Fibroblast of villous mesenchyme (primary cell): ENCODE measurements at regions not wholly inside any gene's neighbourhood (a gene's known extent, or its start where the extent isn't known, plus 50 kb on each side); places are given as distances from the start of the nearest gene placed in this dataset.
"Not testable (repeated sequence)": the region's sequence is repeated elsewhere in the genome, so short reads cannot be mapped to it uniquely, and the experiment has no call there.

ENCODE experiments used
- DNase-seq: peaks from one replicate; pipeline ENCODE4 v3.0.0-alpha.2; 2010; ENCODE audit warnings: low read depth
- H3K4me3 ChIP-seq: 2 replicates; pipeline ENCODE4 v1.5.1; 2011; ENCODE audit warnings: low read depth, mild to moderate bottlenecking, low read length
- TF ChIP-seq, protein P1 (sequence below): IDR thresholded peaks from 2 replicates; pipeline ENCODE4 v1.5.1; 2012; ENCODE audit warnings: low read depth, mild to moderate bottlenecking, low read length; ENCODE audit not compliant: insufficient read depth

DNA sequence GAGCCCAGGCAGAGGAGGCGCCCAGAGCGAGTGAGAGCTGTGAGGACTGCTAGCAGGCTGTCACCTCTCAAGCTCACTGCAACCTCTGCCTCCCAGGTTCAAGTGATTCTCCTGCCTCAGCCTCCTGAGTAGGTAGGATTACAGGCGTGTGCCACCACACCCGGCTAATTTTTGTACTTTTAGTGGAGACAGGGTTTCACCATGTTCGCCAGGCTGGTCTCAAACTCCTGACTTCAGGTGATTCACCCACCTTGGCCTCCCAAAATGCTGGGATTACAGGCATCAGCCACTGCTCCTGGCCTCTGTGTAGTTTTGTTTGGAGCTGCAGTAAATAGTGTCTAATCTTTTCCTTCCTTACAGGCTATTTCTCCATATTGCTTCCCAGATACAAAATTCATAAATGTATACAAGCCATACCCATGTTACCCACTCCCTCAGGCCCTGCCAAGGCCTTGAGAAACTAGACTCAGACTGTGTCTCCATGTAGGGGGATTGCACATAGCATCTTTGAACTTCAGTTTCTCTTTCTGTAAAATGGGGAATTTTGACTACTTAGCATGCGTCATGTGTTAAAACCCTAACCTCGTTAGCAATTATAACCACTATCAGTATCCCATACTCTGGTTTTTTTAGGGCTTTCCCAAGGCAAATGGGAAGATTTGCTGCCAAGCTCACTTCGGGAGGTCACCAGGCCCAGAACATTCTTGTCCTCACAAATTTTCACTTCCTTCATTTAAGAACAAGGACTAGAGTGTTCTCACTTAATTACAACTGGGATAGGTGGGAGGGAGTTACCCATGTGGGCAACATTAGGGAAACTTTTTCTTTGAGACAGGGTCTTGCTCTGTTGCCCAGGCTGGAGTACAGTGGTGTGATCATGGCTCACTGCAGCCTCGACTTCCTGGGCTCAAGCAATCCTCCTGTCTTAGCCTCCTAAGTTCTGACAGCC lies 67.3 kb upstream of the DDR1 start:
- no peak for DNase-seq
- no peak overlapping the region for H3K4me3 ChIP-seq
- TF ChIP-seq, protein P1, sequence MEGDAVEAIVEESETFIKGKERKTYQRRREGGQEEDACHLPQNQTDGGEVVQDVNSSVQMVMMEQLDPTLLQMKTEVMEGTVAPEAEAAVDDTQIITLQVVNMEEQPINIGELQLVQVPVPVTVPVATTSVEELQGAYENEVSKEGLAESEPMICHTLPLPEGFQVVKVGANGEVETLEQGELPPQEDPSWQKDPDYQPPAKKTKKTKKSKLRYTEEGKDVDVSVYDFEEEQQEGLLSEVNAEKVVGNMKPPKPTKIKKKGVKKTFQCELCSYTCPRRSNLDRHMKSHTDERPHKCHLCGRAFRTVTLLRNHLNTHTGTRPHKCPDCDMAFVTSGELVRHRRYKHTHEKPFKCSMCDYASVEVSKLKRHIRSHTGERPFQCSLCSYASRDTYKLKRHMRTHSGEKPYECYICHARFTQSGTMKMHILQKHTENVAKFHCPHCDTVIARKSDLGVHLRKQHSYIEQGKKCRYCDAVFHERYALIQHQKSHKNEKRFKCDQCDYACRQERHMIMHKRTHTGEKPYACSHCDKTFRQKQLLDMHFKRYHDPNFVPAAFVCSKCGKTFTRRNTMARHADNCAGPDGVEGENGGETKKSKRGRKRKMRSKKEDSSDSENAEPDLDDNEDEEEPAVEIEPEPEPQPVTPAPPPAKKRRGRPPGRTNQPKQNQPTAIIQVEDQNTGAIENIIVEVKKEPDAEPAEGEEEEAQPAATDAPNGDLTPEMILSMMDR, result no peak

DNA sequence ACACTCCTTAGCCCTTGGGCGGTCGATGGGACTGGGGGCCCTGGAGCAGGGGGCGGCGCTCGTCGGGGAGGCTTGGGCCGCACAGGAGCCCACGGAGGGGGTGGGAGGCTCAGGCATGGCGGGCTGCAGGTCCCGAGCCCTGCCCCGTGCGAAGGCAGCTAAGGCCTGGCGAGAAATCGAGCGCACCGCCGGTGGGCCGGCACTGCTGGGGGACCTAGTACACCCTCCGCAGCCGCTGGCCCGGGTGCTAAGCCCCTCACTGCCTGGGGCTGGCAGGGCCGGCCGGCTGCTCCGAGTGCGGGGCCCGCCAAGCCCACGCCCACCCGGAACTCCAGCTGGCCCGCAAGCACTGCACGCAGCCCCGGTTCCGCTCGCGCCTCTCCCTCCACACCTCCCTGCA lies 68.0 kb upstream of the DDR1 start:
- DNase-seq, H3K4me3 ChIP-seq: not testable (repeated sequence)

DNA sequence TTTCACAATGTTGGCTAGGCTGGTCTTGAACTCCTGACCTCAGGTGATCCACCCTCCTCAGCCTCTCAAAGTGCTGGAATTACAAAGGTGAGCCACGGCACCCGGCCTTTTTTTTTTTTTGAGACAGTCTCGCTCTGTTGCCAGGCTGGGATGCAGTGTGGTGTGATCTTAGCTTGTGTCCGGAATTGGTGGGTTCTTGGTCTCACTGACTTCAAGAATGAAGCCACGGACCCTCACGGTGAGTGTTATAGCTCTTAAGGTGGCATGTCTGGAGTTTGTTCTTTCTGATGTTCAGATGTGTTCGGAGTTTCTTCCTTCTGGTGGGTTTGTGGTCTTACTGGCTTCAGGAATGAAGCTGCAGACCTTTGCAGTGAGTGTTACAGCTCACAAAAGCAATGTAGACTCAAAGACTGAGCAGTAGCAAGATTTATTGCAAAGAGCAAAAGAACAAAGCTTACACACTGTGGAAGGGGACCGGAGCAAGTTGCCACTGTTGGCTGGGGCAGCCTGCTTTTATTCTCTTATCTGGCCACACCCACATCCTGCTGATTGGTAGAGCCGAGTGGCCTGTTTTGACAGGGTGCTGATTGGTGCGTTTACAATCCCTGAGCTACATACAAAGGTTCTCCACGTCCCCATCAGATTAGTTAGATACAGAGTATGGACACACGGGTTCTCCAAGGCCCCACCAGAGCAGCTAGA lies 69.1 kb upstream of the DDR1 start:
- not testable (repeated sequence) for H3K4me3 ChIP-seq, DNase-seq

DNA sequence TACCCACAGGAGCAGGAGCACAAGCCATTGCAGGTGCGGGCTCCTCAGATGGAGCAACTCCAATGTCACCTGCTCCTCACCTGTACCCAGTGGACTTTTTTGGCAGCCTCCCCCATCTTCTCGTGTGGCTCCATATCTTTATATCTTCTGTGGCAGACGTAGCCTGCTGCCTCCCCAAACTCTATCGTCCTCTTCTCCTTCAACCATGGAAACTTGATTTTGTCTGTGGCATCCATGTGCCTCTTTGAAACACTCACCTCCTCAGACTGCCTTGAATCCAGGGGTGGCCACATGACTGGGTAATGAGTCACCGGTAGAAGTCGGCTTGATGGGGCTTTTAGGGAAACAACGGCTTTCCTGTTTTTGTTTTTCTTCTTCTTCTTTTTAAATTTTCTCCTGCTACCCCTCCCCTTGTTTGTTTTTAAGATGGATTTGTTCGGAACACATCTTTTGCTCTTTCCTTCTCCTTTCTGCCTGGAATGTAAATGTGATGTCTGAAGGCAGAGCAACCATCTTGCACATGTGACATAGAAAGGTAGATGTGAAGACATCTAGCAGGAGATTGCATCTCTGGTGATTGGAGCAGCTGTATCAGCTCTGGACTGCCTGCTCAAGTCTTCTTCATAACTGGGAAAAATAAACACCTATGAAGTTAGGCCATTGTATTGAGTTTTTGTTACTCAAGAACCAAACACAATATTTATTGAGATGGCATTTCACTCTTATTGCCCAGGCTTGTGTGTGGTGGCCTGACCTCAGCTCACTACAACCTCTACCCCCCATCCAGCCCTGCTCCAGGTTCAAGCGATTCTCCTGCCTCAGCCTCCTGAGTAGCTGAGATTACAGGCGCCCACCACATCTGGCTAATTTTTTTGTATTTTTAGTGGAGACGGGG lies 69.9 kb upstream of the DDR1 start:
- TF ChIP-seq, protein P1, result no peak
- peak; percentile 79 for DNase-seq
- H3K4me3 ChIP-seq, result no peak overlapping the region

DNA sequence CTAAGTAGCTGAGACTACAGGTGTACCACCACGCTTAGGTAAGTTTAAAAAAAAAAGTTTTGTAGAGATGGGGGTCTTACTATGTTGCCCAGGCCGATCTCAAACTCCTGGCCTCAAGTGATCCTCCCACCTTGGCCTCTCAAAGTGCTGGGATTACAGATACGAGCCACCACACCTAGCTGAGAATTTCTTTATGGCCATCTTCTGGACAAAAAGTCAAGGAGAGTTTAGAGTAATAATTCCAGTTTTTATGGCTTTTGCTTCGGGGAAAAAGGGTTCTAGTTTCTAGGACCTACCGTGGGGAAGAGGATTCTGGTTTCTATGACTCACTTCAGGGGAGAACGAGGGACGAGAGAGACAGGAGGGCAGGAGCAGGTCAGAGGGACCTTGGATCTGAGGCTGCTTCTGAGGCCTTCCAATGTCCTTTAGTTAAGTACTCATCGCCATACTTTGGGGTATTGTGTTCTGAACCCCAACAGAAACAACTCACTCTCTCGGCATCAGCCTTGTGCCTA lies 69.3 kb upstream of the IER3 start:
- TF ChIP-seq, protein P1, result no peak
- H3K4me3 ChIP-seq, result no peak overlapping the region
- DNase-seq, result peak; percentile 40

DNA sequence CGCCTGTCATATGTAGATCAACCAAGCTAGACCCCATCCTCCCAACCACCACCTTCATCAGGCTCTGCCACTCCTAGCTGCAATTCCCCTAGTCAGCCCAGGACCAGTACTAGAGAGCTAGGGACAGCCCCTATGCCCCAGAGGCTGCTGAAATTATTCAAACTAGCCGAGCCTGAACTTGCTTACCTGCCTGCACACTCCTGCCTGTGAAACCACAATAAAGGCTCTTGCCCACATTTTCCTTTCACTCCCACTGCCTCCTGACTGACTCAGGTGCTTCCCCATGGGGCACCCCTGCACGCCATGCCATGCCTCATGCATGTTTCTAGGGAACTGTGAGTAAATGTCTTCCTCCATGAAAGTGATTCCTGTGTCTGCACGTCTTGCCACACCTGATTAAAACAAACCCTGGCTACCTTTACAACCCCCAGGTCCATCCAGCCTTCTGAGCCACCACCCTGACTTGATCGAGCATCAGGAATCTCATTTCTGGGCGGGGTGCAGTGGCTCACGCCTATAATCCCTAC lies 66.5 kb upstream of the IER3 start:
- TF ChIP-seq, protein P1, result no peak
- DNase-seq, result no peak
- H3K4me3 ChIP-seq, result no peak overlapping the region

DNA sequence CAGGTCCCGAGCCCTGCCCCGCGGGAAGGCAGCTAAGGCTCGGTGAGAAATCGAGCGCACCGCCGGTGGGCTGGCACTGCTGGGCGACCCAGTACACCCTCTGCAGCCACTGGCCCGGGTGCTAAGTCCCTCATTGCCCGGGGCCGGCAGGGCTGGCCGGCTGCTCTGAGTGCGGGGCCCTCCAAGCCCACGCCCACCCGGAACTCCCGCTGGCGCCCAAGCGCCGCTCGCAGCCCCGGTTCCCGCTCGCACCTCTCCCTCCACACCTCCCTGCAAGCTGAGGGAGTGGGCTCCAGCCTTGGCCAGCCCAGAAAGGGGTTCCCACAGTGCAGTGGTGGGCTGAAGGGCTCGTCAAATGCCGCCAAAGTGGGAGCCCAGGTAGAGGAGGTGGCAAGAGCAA lies 63.2 kb upstream of the IER3 start:
- DNase-seq, result not testable (repeated sequence)

More for the DNA sequence above, 63.2 kb upstream of the IER3 start:
- H3K4me3 ChIP-seq, result not testable (repeated sequence)
